Stimulated activated CD8-positive, alpha-beta memory T cell treated with anti-CD3 and anti-CD28 coated beads, Interleukin-4, amount 100 ng/mL, for 24 hours (primary cell): ENCODE measurements at regions not wholly inside any gene's neighbourhood (a gene's known extent, or its start where the extent isn't known, plus 50 kb on each side); places are given as distances from the start of the nearest gene placed in this dataset.
"Not testable (repeated sequence)": the region's sequence is repeated elsewhere in the genome, so short reads cannot be mapped to it uniquely, and the experiment has no call there.

Experiments
- DNase-seq: peaks from one replicate; pipeline ENCODE4 v3.0.0-alpha.2; 2020; ENCODE audit warnings: low read depth

DNA sequence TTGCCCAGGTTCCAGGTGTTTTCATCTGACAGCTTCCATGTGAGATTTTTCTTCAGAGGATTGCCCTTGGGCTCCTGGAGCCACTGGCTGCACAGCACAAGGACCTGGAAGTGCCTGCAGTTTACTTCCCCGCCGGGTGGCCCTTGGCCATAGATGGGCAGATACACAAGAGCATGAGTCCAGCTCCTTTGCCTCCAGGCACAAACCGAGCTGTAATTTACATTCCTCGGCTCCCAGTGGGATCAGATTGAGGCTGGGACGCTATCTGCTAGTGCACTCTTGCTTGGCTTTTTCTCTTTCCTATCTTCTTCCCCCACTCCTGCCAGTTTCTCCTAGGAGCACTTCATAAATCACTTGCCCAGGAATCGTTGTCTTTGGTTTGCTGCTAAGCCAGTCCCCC is 85.4 kb upstream of the RALY start:
- DNase-seq: no peak

- no peak for DNase-seq
Observed at GRCh38 chr20:33908868-33909267, 84.8 kb upstream of the RALY start.

DNA sequence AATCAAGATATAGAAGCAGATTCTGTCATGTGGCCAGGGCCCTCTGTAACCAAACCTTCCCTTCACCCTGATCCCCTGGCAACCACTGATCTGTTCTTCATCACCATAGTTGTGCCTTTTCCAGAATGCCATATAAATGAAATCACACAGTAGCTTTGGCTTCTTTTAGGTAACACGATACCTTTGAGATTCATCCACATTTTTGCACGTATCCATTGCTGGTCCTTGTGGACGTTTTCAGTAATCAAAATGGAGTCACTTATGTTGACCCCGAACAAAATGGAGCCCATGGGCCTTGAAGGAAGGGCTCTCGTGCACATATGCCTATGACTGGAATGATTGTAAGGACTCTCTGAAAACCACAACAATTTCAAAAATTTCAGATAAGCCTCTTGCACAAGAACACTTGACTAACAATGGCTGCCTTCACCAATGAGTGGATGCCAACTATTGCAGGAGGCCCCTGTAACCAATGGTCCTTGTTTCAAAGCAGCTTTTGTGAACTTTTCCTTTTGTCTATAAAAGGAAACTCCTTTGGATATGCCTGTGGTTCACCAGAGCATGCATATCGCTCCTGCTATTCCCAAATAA is 84.3 kb upstream of the RALY start:
- no peak for DNase-seq

DNA sequence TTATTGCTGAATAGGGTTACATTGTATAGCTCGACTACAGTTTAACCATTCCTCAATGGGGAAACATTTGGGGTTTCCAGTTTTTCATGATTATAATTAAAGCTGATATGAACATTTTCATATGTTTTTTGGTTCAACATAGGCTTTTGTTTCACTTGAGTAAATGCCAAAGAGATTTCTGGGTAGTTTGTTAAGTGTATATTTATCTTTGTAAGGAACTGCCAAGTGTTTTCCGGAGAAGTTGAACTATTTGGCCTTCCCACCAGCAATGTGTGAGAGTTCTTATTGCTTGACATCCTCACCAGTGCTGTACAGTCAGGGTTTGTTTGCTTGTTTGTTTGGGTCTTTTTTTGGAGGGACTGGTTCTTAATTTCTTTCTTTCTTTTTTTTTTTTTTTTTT is 83.7 kb upstream of the RALY start:
- DNase-seq: no peak

- DNase-seq: no peak
Observed at GRCh38 chr20:33910529-33911327, 83.0 kb upstream of the RALY start.

- peak; percentile 1 for DNase-seq
Observed at GRCh38 chr20:33914919-33915318, 78.8 kb upstream of the RALY start.

DNA sequence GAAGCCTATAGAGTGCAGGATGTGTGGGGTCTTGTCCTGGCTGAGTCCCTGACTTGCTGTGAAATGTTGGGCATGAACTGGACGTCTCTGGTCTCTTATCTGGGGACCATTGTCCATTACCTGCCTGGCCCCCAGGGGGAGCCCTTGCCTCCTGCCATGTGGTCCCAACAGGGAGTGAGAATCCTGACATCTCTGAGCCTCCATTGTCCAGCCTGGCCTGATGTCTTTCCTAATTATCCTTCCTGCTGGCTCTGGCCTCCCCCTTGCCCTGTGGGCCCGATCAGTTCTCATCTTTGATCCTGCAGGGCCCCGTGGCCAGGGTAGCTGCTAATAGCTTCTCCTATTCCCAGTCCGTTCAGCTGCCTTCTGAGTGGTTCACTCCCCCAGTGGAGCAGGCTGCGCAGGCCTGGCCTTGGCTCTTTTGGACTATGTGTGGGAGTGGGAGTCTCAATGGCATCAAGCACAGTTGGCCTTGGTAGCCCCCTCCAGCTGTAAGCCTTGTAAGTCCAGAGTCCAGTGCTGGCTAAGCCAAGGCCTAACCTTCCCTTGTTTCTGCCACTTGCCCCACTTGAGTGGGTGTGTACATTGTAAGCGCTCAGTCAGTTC is 77.9 kb upstream of the RALY start:
- peak; percentile 49 for DNase-seq

DNA sequence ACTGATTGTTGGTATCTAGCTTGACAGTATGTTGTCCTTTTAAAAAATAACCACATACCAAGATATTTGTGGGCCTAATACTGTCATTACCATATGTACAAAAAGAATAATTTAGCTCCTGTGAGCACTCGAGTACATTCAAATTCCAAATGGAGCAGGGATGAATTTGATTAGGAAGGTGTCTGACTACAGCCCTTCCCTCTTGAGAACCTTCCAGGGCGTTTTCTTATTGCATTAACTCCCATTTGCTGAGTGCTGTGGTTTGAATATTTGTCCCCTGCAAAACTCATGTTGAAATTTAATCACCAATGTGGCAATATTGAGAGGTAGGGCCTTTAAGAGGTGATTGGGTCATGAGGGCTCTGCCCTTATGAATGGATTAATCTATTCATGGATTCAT is 76.9 kb upstream of the RALY start:
- no peak for DNase-seq

DNA sequence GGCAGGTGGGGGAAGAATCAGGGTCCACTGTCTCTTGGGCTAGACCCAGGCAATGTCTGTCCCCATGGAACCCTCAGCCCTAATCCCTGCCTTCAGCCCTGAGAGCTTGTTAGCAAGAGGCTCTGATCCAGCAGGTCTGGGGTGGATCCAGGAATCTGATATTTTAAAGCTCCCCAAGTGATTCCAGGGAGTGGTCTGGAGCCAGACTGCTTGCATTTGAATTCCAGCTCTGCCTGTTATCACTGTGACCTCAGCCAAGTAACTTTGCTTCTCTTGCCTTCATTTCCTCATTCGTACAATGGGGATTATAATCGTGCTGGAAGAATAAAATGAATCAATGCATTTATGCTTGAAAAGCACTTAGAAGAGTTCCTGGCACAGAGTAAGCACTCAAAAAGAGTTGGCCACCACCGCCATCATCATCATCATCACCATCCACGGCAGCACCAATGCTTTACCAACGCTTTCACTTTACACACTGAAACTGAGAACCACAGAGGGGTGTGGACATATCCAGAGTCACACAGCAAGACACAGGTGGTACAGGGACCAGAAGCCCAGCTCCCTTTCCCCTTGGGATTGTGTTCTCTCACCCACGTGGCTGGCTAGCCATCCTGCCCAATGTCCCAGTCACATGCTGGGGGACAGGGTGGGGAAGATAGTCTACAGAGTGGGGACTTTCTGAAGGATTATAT is 75.7 kb upstream of the RALY start:
- DNase-seq: no peak

DNA sequence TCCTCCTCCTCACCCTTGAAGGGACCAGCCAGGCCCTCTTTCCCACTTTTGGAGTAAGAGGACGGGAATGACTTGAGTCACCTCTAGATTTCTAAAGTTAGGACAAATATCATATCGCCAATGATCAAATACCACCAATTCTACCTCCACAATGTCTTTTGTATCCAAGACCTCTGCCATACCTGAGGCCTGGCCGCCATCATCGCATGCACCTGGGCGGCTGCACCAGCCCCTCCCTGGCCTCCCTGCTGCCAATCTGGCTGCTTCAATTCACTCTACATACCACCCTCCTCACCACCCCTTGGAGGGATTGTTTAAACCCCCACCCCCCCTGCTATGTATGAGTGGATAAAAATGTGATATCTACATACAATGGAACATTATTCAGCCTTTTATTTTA is 75.0 kb upstream of the RALY start:
- no peak for DNase-seq

- no peak for DNase-seq
Observed at GRCh38 chr20:33919653-33920052, 74.1 kb upstream of the RALY start.

DNA sequence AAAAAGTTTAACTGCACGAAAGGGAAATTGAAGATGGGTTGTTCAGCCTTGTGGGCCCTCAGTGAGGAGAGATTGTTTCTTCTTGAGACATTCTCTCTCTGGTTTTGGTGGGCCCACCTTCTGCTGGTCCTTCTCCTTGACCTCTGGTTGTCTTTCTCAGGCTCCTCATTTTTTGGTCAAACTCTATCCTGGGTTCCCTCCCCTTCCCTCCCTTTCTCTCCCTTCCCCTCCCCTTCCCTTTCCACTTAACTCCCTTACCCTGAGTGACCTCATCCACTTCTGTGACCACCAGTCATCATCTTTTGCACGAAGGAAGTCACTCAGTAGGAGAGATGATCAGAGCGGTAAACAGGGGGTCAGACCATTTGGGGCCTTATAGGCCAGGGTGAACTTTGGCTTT is 71.5 kb upstream of the RALY start:
- DNase-seq: no peak

DNA sequence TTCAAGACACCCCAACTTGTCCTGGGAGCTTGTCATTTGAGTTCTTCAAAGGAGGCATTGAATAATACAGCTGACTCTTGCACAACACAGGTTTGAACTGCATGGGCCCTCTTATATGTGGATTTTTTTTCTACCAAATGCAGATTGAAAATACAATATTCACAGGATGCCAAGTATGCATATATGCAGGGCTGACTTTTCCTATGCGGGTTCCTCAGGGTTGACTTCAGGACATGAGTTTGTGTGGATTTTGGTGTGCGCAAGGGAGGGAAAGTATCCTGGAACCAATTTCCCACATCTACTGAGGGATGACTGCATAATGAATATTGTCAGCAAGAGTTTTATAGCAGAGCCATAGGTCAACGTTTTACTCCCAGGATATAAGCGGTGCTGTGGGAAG is 70.0 kb upstream of the RALY start:
- DNase-seq: no peak

DNA sequence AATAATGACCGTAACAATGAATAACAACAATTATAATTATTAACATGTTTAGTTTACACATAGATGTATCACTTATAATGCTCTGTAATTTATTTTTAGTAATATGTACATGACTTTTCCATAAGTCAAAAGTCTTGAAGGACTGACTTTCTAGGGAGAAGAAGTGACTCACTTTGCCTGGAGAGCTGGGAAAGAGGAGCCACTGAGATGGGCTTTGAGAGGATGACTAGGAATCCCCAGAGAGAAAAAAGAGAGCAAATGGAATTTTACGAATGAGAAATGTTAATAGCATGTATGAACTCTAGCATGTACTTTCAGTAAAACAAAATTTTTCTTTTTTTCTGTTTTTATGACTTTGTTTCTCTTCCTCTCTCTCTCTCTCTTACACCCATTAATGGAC is 67.8 kb upstream of the RALY start:
- DNase-seq: no peak

DNA sequence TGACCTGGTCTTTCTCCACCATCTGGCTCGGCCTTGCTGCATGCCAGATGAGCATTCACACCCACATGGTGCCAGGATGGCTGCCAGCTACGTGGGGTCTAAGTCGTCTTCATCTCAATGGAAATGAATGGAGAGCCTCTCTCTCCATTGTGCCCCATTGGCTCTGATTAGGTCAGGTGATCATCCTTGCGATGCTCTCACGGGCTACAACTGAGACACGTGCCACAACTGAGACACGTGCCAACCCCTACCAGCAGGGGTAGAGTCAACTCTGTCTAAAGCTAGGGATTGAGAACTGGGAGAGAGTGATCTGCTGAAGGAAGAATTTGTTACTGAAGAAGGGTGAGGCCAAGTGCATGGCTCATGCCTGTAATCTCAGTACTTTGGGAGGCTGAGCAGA is 67.3 kb upstream of the RALY start:
- DNase-seq: no peak

GRCh38 chr20:33927724-33928123 is 66.0 kb upstream of the RALY start:
- no peak for DNase-seq

- DNase-seq: no peak
Observed at GRCh38 chr20:33929917-33930316, 63.8 kb upstream of the RALY start.

GRCh38 chr20:33933469-33933909 is 60.2 kb upstream of the RALY start:
- DNase-seq: peak; percentile 21

- DNase-seq: no peak
Observed at GRCh38 chr20:33936656-33937055, 57.1 kb upstream of the RALY start.

DNA sequence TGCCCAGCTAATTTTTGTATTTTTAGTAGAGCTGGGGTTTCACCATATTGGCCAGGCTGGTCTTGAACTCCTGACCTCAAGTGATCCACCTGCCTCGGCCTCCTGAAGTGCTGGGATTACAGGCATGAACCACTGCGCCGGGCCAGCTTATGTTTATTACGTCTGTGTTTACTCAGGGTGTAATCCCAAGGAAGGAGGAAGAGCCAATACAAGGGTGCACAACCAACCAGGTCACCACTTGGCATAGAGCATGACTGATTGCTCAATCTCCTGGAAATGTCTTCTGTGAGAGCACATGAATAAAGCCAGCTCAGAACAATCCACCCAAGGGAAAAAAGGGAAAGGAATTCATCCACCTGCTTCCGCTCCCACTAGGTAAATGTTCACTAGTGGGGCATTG is 54.7 kb upstream of the RALY start:
- not testable (repeated sequence) for DNase-seq

DNA sequence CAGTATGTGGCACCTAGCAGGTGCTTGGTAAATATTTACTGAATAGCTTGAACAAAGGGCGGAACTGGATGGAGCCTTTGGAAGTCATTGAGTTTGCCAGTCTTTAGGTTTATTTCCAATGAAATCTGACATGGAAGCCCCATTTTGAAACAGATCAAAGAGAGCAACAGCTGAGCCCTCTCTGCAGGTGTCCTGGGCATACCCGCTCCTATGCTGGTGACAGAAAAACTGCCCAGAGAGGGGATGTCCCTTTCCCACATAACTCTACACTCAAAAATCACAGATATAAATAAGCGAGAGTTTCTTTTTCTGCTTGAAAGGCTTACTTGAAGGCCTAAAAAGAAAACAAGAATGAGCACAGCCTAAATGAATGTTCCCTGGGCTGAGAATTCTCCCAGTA is 53.0 kb upstream of the RALY start:
- no peak for DNase-seq
